ENCODE measurements at regions not wholly inside any gene's neighbourhood (a gene's known extent, or its start where the extent isn't known, plus 50 kb on each side); places are given as distances from the start of the nearest gene placed in this dataset.
"Not testable (repeated sequence)": the region's sequence is repeated elsewhere in the genome, so short reads cannot be mapped to it uniquely, and the experiment has no call there.

DNA sequence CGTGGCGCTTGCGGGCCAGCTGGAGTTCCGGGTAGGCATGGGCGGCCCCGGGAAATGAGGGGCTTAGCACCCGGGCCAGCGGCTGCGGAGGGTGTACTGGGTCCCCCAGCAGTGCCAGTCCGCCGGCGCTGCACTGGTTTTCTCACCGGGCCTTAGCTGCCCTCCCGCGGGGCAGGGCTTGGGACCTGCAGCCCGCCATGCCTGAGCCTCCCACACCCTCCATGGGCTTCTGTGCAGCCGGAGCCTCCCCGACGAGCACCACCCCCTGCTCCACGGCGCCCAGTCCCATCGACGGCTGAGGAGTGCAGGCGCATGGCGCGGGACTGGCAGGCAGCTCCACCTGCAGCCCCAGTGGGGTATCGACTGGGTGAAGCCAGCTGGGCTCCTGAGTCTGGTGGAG lies 852.6 kb upstream of the MIR17HG start:
- H3K36me3 ChIP-seq (ENCODE audit: control insufficient read depth, insufficient read depth, low read length); H3K4ac ChIP-seq (ENCODE audit: low read depth, low read length); H2BK15ac ChIP-seq (ENCODE audit: low read depth, low read length); H4K5ac ChIP-seq (ENCODE audit: low read depth, low read length); H2AFZ ChIP-seq (replicated peaks; ENCODE audit: low read length, poor library complexity); BruUV-seq (replicated peaks); H2AK5ac ChIP-seq (ENCODE audit: low read depth, low read length); DNase-seq; H2AK9ac ChIP-seq (replicated peaks; ENCODE audit: low read depth, low read length, poor library complexity); H3K27ac ChIP-seq (ENCODE audit: insufficient read depth, low read length); H4K91ac ChIP-seq (ENCODE audit: insufficient read depth, low read depth, low read length); H3K4me3 ChIP-seq (ENCODE audit: insufficient read depth, low read depth, low read length); H3K56ac ChIP-seq (ENCODE audit: extremely low read depth, insufficient read depth, low read length); H2BK5ac ChIP-seq (ENCODE audit: low read depth, low read length, poor library complexity, severe bottlenecking); CTCF ChIA-PET; H2BK20ac ChIP-seq (ENCODE audit: low read depth, low read length); H3K9me3 ChIP-seq (ENCODE audit: control insufficient read depth, insufficient read depth, low read length); H3K79me1 ChIP-seq (ENCODE audit: low read depth in 1 of 2, low read length in 2 of 2); POLR2A ChIA-PET (ENCODE audit: unreplicated experiment); H3K4me1 ChIP-seq (ENCODE audit: control insufficient read depth, insufficient read depth, low read length); H3K27me3 ChIP-seq (ENCODE audit: control insufficient read depth, insufficient read depth, low read length); H3K23ac ChIP-seq (ENCODE audit: low read depth, low read length); in situ Hi-C loops (cut with MboI; ENCODE audit: low sequenced_read_pairs); ATAC-seq (ENCODE audit: low read depth); H3K18ac ChIP-seq (ENCODE audit: low read depth, low read length); intact Hi-C loops (cut with micrococcal nuclease); H3K14ac ChIP-seq (replicated peaks; ENCODE audit: low read depth, low read length); H3K9ac ChIP-seq (ENCODE audit: low read depth, low read length); H4K20me1 ChIP-seq (ENCODE audit: insufficient read depth, low read length); H3K9me1 ChIP-seq (ENCODE audit: insufficient read depth, low read length); H4K8ac ChIP-seq (ENCODE audit: low read depth in 2 of 2, low read length in 2 of 2); H3K4me2 ChIP-seq (ENCODE audit: low read depth, low read length); H2BK120ac ChIP-seq (ENCODE audit: low read depth, low read length); dilution Hi-C loops (cut with HindIII; ENCODE audit: low sequenced_read_pairs, unreplicated experiment): not testable (repeated sequence)
- WGBS, 2 experiments (ENCODE audit: extremely low coverage in 2 of 2, insufficient read length in 1 of 2) = 97% methylated on average over 15 of the region's 27 CpGs; no CpG with 5 or more reads in 1 of the 2 experiments

All from IMR-90 (cell line).